IPS-20b (cell line): ENCODE measurements at regions not wholly inside any gene's neighbourhood (a gene's known extent, or its start where the extent isn't known, plus 50 kb on each side); places are given as distances from the start of the nearest gene placed in this dataset.

Experiments
- H3K27ac ChIP-seq: one replicate; pipeline ENCODE4 v1.5.1; 2013; ENCODE audit warnings: low read length
- H3K27me3 ChIP-seq: 2 replicates; pipeline ENCODE4 v1.6.1; 2013; ENCODE audit warnings: mild to moderate bottlenecking, low read length, inconsistent platforms; ENCODE audit not compliant: insufficient read depth
- H3K36me3 ChIP-seq: 2 replicates; pipeline ENCODE4 v1.6.1; 2013; ENCODE audit warnings: low read depth, mild to moderate bottlenecking, inconsistent platforms, low read length, moderate library complexity; ENCODE audit not compliant: insufficient read depth
- H3K4me1 ChIP-seq: 2 replicates; pipeline ENCODE4 v1.6.1; 2013; ENCODE audit warnings: mild to moderate bottlenecking, control low read depth, inconsistent platforms, low read length, moderate library complexity; ENCODE audit not compliant: insufficient read depth
- H3K4me3 ChIP-seq: 2 replicates; pipeline ENCODE4 v1.5.1; 2013; ENCODE audit warnings: mild to moderate bottlenecking, low read length, inconsistent platforms
- H3K9ac ChIP-seq: 2 replicates; pipeline ENCODE4 v1.6.1; 2013; ENCODE audit warnings: low read depth, mild to moderate bottlenecking, inconsistent platforms, low read length, moderate library complexity
- H3K9me3 ChIP-seq: 2 replicates; pipeline ENCODE4 v1.6.1; 2013; ENCODE audit warnings: mild to moderate bottlenecking, low read depth, low read length, inconsistent platforms; ENCODE audit not compliant: insufficient read depth

DNA sequence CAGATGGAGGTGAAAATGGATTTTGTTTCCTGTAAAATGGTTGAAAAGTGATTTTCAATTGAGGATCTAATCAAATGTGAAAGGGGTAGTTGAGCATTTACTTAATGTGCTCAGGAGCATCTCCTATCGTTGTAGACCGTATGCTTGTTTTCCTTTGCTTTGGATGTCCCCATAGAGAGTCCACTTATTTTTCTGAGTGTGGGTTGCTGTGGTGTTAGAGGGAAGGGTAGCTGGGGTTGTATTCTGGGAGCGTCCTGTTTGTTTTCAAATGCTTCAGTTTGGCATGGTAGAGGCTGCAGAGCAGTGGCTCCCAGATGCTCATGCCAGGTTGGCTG lies 154.1 kb downstream of the MAT2B start:
- H3K27ac ChIP-seq: no peak overlapping the region
- no peaks in the 10 kb centered on the region for H3K36me3 ChIP-seq
- H3K9ac ChIP-seq: no peak overlapping the region
- H3K4me3 ChIP-seq: no peak overlapping the region
- H3K4me1 ChIP-seq: no peaks in the 10 kb centered on the region
- H3K9me3 ChIP-seq: no peaks in the 10 kb centered on the region
- no peaks in the 10 kb centered on the region for H3K27me3 ChIP-seq

DNA sequence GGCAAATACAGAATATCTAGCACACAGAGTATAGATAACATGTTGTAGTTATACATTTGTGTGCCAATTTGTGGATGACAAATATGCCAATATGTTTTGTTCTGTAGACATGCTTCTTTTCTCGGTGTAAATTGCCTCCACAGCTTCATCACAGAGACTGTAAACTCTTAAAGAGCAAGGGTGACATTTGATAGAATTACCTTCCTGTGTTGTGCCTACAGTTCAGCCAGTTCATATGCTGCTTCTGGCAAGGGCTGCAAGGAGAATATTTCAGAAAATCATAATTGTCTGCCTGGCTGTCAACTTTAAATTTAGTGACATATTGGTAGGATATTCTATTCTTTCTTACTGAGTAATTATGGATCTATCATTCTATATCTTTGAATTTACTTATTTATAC lies 155.1 kb downstream of the MAT2B start:
- H3K4me3 ChIP-seq: no peak overlapping the region
- H3K27me3 ChIP-seq: no peaks in the 10 kb centered on the region
- no peaks in the 10 kb centered on the region for H3K4me1 ChIP-seq
- H3K36me3 ChIP-seq: no peaks in the 10 kb centered on the region
- H3K9ac ChIP-seq: no peak overlapping the region
- H3K27ac ChIP-seq: no peak overlapping the region
- no peaks in the 10 kb centered on the region for H3K9me3 ChIP-seq

DNA sequence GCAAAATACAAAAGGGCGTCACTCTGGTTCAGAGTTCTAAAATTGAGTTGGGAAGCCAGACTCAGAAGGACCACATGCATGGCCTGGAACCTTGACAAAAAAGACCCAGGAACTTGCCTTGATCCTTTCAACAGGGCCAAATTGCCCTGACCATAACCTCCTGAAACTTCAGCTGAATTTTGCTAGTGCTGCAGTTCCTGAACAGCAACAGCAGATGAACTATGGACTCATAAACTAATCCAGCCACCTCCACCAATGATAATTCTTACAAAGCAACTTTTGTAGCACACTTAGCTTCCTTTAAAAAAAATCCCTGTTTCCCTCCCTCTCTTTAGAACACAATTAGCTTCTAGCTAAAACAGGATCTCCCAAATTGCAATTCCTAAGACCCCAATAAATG lies 155.9 kb downstream of the MAT2B start:
- no peaks in the 10 kb centered on the region for H3K36me3 ChIP-seq
- H3K27me3 ChIP-seq: no peaks in the 10 kb centered on the region
- H3K27ac ChIP-seq: no peak overlapping the region
- H3K4me3 ChIP-seq: no peak overlapping the region
- H3K9me3 ChIP-seq: no peaks in the 10 kb centered on the region
- H3K9ac ChIP-seq: no peak overlapping the region
- no peaks in the 10 kb centered on the region for H3K4me1 ChIP-seq

DNA sequence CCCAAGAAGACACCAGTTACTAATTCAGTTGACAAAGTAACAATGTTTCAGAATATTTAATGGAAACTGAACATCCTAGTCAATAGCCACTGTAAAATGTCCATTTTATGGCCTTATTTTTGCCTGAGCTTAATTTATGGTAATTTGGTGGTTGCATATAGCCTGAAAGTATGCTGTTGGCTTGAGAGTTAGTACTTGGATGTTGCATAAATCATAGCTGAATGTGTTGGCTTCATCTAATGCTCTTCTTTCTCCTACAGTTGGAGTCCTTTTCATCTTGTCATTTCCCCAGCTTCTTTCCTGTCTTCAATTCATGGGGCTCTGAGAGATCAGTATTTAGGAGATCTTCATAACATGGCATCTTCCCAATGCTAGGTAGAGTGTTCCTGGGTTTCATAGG lies 164.6 kb downstream of the MAT2B start:
- no peak overlapping the region for H3K4me3 ChIP-seq
- no peak overlapping the region for H3K27ac ChIP-seq
- no peaks in the 10 kb centered on the region for H3K9me3 ChIP-seq
- H3K9ac ChIP-seq: no peak overlapping the region
- H3K36me3 ChIP-seq: no peaks in the 10 kb centered on the region
- no peaks in the 10 kb centered on the region for H3K4me1 ChIP-seq
- no peaks in the 10 kb centered on the region for H3K27me3 ChIP-seq

DNA sequence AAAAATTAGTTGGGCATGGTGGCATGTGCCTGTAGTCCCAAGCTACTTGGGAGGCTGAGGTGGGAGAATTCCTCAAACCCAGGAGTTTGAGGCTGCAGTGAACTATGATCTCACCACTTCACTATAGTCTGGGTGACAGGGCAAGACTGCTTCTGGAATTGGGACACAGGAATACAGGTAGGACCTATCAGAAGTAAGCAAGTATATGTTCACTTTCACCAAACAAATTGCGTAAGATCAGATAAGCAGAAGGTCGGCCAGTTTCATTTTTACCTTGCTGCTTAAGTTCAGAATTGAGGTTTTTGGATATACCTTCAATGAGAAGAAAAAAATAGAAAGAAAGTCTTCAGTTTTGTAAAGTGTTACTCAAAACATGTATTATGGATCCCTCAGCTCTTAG lies 171.7 kb downstream of the MAT2B start:
- Histone ChIP-seq H3K9me3 (no peaks in the 10 kb centered on the region), H3K4me3 (no peak overlapping the region), H3K27ac (no peak overlapping the region), H3K9ac (no peak overlapping the region), H3K4me1 (no peaks in the 10 kb centered on the region), H3K36me3 (no peaks in the 10 kb centered on the region), H3K27me3 (no peaks in the 10 kb centered on the region)

DNA sequence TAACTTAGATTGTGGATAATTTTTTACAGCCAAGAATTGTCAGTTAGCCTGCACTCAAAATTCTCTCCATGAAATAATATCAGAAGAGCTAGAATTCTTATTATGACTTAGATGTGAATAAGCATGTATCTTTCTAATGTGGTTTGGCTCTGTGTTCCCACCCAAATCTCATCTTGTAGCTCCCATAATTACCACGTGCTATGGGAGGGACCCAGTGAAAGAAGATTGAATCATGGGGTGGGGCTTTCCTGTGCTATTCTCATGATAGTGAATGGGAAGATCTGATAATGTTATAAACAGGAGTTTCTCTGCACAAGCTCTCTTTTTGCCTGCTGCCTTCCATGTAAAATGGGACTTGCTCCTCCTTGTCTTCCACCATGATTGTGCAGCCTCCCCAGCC lies 176.8 kb downstream of the MAT2B start:
- H3K36me3 ChIP-seq: no peaks in the 10 kb centered on the region
- H3K27me3 ChIP-seq: no peaks in the 10 kb centered on the region
- no peak overlapping the region for H3K27ac ChIP-seq
- no peak overlapping the region for H3K9ac ChIP-seq
- H3K9me3 ChIP-seq: no peaks in the 10 kb centered on the region
- no peaks in the 10 kb centered on the region for H3K4me1 ChIP-seq
- no peak overlapping the region for H3K4me3 ChIP-seq

DNA sequence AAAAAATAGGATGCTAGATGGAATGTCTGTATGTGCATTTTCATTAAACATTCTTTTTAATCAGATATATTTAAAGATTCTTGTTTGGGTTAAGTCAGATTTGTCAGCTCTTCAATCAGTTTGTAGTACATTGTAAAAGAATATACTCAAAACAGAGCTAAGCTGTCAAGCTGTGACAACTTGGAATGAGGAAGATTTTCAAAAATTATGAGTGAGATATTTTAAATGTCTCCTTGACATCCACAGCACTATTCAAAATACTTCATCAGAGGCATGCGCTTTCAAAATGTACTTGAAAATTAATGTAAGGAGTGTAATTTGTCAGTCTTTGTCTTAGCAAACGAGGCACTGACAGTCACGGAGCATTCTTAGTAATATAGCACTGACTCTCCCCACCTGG lies 182.0 kb downstream of the MAT2B start:
- Histone ChIP-seq H3K27ac (no peak overlapping the region), H3K4me3 (no peak overlapping the region), H3K36me3 (no peaks in the 10 kb centered on the region), H3K4me1 (no peaks in the 10 kb centered on the region), H3K27me3 (no peaks in the 10 kb centered on the region), H3K9ac (no peak overlapping the region), H3K9me3 (no peaks in the 10 kb centered on the region)

DNA sequence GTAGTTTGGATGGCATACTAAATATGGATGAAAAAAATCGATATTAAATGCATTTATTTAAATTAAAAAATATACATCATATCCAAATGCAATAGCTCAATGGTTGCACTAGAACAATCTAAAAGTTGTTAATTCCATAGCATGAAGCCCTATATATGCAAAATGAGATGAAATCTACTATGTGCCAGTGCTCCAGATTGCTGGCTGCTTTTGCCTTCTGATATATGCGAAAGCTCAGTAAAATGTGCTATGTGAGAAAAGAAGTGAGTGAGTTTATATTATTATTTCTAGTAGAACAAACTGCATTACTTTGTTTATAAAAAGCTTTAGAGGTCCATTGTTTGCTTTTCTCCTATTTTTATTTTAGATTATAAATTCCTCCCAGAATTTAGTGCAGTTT lies 186.7 kb downstream of the MAT2B start:
- Histone ChIP-seq H3K36me3 (no peaks in the 10 kb centered on the region), H3K9me3 (no peaks in the 10 kb centered on the region), H3K4me3 (no peak overlapping the region), H3K9ac (no peak overlapping the region), H3K4me1 (no peaks in the 10 kb centered on the region), H3K27me3 (no peaks in the 10 kb centered on the region), H3K27ac (no peak overlapping the region)

DNA sequence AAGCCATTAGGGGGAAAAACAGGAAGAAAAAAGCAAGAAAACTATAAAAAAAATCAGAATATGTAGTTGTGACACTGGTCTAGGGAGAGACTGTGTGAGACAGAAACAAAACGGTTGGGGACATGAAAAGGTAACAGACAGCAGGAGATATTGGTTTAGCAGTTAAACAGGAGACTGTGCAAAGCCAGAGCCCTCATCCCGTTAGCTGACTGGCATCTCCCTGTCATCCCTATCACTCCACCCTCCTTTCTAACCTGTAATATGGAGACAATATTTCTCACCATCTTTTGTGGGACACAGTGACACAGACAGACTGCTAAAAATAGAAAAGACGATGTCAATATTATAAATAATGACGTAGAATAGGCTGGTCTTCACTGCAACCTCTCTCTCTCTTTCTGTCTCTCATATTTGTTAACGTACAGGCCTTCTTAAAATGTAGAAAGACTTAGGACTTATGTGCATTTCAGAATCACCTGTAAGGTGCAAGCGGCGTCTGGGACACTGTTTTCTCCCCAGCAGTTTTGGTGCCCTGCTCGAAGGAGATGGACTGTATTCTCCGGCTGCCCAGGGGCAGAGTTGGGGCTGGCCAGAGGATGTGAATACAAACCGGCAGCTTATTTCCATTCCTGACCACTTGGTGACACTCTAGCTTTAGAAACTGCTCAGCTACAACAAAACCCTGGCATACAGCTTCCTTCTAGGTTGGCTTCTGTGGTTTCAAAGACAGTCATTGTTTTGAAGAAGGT lies 190.6 kb downstream of the MAT2B start:
- no peaks in the 10 kb centered on the region for H3K36me3 ChIP-seq
- H3K4me1 ChIP-seq: no peaks in the 10 kb centered on the region
- H3K27me3 ChIP-seq: no peaks in the 10 kb centered on the region
- H3K4me3 ChIP-seq: no peak overlapping the region
- H3K9me3 ChIP-seq: no peaks in the 10 kb centered on the region
- no peak overlapping the region for H3K27ac ChIP-seq
- H3K9ac ChIP-seq: no peak overlapping the region

DNA sequence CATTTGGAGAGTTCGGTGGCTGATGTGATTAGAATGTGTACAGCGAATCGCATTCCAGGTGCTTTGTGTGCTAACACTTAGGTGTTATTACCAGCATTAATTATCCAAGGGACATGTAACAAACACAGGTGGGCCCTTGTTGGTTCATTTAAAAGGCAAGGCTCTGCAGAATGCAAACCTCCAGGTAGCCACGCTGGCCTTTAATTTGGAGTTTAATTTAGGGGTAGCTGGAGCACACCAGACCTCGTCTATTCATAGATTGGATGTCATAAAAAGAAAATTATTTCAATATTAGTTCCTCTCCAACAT lies 191.1 kb downstream of the MAT2B start:
- no peak overlapping the region for H3K27ac ChIP-seq
- H3K9me3 ChIP-seq: no peaks in the 10 kb centered on the region
- no peaks in the 10 kb centered on the region for H3K27me3 ChIP-seq
- no peaks in the 10 kb centered on the region for H3K36me3 ChIP-seq
- H3K4me1 ChIP-seq: no peaks in the 10 kb centered on the region
- no peak overlapping the region for H3K4me3 ChIP-seq
- H3K9ac ChIP-seq: no peak overlapping the region

DNA sequence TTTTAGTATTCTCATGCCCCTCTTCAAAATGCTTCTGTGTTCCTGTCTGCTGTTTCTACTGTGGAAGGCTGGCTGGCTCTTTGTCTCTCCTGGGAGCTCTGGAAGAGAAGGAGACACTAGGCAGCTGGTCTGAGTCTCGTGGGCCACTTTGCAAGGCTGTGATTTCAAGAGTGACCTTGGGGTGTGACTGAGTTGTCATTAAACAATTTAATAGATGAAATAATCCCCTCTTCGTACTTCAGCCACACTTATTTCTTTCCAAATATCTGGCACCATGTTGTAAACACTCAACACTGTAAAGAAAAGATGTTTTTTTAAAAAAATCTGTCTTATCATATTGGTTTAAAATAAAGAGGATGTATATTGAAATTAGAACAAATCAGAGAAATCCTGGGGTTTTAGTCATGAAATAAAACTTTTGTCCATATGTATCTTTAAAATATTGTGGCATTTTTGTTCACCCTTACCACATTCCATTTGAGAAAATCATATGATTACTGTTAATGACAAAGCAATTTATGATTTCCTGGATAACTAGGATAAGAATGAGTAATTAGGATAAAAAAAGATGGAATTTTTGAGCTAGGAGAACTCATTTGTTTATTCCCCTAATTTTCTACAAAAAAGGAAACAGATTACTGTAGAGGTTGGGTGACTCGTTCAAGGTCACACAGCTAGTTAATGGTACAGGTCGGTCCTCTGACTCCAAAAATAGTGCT lies 200.8 kb downstream of the MAT2B start:
- H3K9me3 ChIP-seq: no peaks in the 10 kb centered on the region
- H3K9ac ChIP-seq: no peak overlapping the region
- H3K4me3 ChIP-seq: no peak overlapping the region
- H3K27ac ChIP-seq: no peak overlapping the region
- H3K36me3 ChIP-seq: no peaks in the 10 kb centered on the region
- H3K27me3 ChIP-seq: no peaks in the 10 kb centered on the region
- H3K4me1 ChIP-seq: no peaks in the 10 kb centered on the region

DNA sequence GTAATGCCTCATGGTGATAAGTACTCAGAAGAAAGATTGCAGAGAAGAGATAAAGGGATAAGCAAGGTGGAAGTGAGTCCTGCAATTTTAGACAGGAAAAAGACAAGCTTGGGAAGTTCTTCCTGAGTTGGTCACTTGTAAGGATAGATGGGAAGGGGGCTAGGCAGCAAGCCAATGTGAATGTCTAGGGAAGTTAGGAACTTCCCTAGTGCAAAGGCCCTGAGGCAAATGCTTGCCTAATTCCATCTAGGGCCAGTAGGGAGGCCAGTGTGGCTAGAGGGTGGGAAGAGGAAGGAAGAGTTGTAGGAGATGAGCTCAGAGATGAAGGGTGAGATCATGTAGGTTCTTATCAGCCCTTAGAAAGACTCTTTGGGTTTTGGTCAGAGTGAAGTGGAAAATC lies 206.6 kb downstream of the MAT2B start:
- H3K36me3 ChIP-seq: no peaks in the 10 kb centered on the region
- no peak overlapping the region for H3K4me3 ChIP-seq
- no peaks in the 10 kb centered on the region for H3K27me3 ChIP-seq
- H3K9me3 ChIP-seq: no peaks in the 10 kb centered on the region
- no peak overlapping the region for H3K27ac ChIP-seq
- H3K9ac ChIP-seq: no peak overlapping the region
- H3K4me1 ChIP-seq: no peaks in the 10 kb centered on the region
